HepG2 (cell line): ENCODE measurements at regions not wholly inside any gene's neighbourhood (a gene's known extent, or its start where the extent isn't known, plus 50 kb on each side); places are given as distances from the start of the nearest gene placed in this dataset.

ENCODE experiments used
- ATAC-seq: fragments of 200-7000 bp; cut with Tn5 transposase; 3 replicates; pipeline ENCODE4 v1.9.1; 2020; ENCODE audit warnings: mild to moderate bottlenecking, moderate library complexity
- BruUV-seq: library from RNA; stranded (reverse); fragments of 400-500 nt; replicated peaks from 2 replicates; lab custom pipeline; 2021; lab: Mats Ljungman, UMichigan
- CTCF ChIA-PET: fragments of 300-600 bp; formaldehyde crosslinking; extraction: SDS; loops from one replicate; lab custom pipeline; 2021; ENCODE audit warnings: low total read pairs, inconsistent platforms, low intra/inter-chr PET ratio; lab: Yijun Ruan, JAX
- POLR2A ChIA-PET: fragments of 350-600 bp; sonication (Branson Sonifier 250); formaldehyde crosslinking; loops from one replicate; lab custom pipeline; 2020; ENCODE audit warnings: antibody characterized with exemption, inconsistent platforms; lab: Yijun Ruan, JAX
- DNase-seq: peaks from one replicate; pipeline ENCODE4 v3.0.0-alpha.2; 2015; ENCODE audit warnings: low spot score
- FAIRE-seq: peaks from 3 replicates; lab custom pipeline; 2011; peaks lifted over from hg19 to GRCh38; lab: Jason Lieb, UNC
- H2AFZ ChIP-seq: one replicate; pipeline ENCODE4 v1.6.1; 2011; ENCODE audit warnings: low read length, inconsistent platforms
- H3K27ac ChIP-seq: fragments of 300-600 bp; 3 replicates; pipeline ENCODE4 v1.8.0; 2011; ENCODE audit warnings: mixed run types, mild to moderate bottlenecking, mixed read lengths, low read length, inconsistent platforms; ENCODE audit not compliant: insufficient read depth; ENCODE audit errors: extremely low read length
- H3K27me3 ChIP-seq, 2 experiments: fragments of 200-600 bp in 1 of 2; 2 replicates in 1 of 2; 3 replicates in 1 of 2; pipeline versions ENCODE4 v1.6.0 to v1.8.0; 2011; ENCODE audit warnings: low read length in 2 of 2, mild to moderate bottlenecking in 2 of 2, moderate library complexity in 2 of 2, inconsistent platforms in 1 of 2; ENCODE audit not compliant: insufficient read depth in 2 of 2, control insufficient read depth in 1 of 2
- H3K36me3 ChIP-seq, 2 experiments: fragments of 200-600 bp in 1 of 2; replicated peaks in 1 of 2; 2 replicates in 1 of 2; 3 replicates in 1 of 2; pipeline versions ENCODE4 v1.5.1 to v1.8.0; 2011; ENCODE audit warnings: low read length in 2 of 2, inconsistent platforms in 1 of 2; ENCODE audit not compliant: insufficient read depth in 2 of 2, control insufficient read depth in 1 of 2
- H3K4me1 ChIP-seq: 2 replicates; pipeline ENCODE4 v1.5.1; 2012; ENCODE audit warnings: low read length, inconsistent platforms; ENCODE audit not compliant: insufficient read depth
- H3K4me2 ChIP-seq: 2 replicates; pipeline ENCODE4 v1.6.0; 2011; ENCODE audit warnings: low read depth, low read length, inconsistent platforms
- H3K4me3 ChIP-seq, 3 experiments: fragments of 200-600 bp in 1 of 3; sonication (generic), shearing (Covaris generic) in 1 of 3; replicated peaks in 1 of 3; 2 replicates each; pipeline ENCODE4 v1.5.1; 2011 to 2016; ENCODE audit warnings: low read length in 3 of 3, inconsistent platforms in 2 of 3, low read depth in 2 of 3, mild to moderate bottlenecking in 2 of 3, control low read depth in 1 of 3, mixed read lengths in 1 of 3; ENCODE audit not compliant: insufficient read depth in 1 of 3
- H3K79me2 ChIP-seq: one replicate; pipeline ENCODE4 v1.6.1; 2011; ENCODE audit warnings: low read length, inconsistent platforms; ENCODE audit not compliant: insufficient read depth
- H3K9ac ChIP-seq: 2 replicates; pipeline ENCODE4 v1.6.0; 2011; ENCODE audit warnings: mild to moderate bottlenecking, low read depth, low read length, inconsistent platforms; ENCODE audit not compliant: insufficient read depth
- H3K9me3 ChIP-seq: 2 replicates; pipeline ENCODE4 v1.5.1; 2012; ENCODE audit warnings: mild to moderate bottlenecking, low read length
- H4K20me1 ChIP-seq: 2 replicates; pipeline ENCODE4 v1.6.0; 2011; ENCODE audit warnings: inconsistent platforms, mild to moderate bottlenecking, low read length, moderate library complexity; ENCODE audit not compliant: insufficient read depth
- CEBPB ChIP-seq: IDR thresholded peaks from 2 replicates; pipeline ENCODE4 v1.6.1; 2011; ENCODE audit warnings: low read depth, low read length, improper control_type of control experiment, borderline replicate concordance
- EZH2 ChIP-seq: conservative IDR thresholded peaks from 2 replicates; pipeline ENCODE4 v1.6.1; 2012; ENCODE audit warnings: mild to moderate bottlenecking, low read depth, low read length, moderate library complexity
- ISL2 ChIP-seq: sonication (generic); formaldehyde crosslinking; IDR thresholded peaks from 2 replicates; pipeline ENCODE4 v1.5.0; 2020; ENCODE audit warnings: missing genetic modification reagents
- MBNL3 ChIP-seq: fragments of 250-450 bp; sonication (Bioruptor Pico); conservative IDR thresholded peaks from 2 replicates; pipeline ENCODE4 v1.8.0; 2022; ENCODE audit warnings: mild to moderate bottlenecking, inconsistent platforms
- MED8 ChIP-seq: sonication (generic); formaldehyde crosslinking; IDR thresholded peaks from 2 replicates; pipeline ENCODE4 v1.8.1; 2023; ENCODE audit warnings: mild to moderate bottlenecking, missing genetic modification reagents; ENCODE audit not compliant: insufficient replicate concordance
- MTF2 ChIP-seq: sonication (generic); formaldehyde crosslinking; IDR thresholded peaks from 2 replicates; pipeline ENCODE4 v1.5.0; 2020; ENCODE audit warnings: missing genetic modification reagents, borderline replicate concordance
- NFIC ChIP-seq: IDR thresholded peaks from 2 replicates; pipeline ENCODE4 v1.6.1; 2012; ENCODE audit warnings: mild to moderate bottlenecking, low read length, inconsistent platforms
- PCBP1 ChIP-seq: fragments of 200-400 bp; formaldehyde crosslinking; IDR thresholded peaks from 2 replicates; pipeline ENCODE4 v1.6.1; 2017; ENCODE audit warnings: mild to moderate bottlenecking, low read depth, low read length, borderline replicate concordance
- SNRNP70 ChIP-seq: fragments of 200-400 bp; formaldehyde crosslinking; IDR thresholded peaks from 2 replicates; pipeline ENCODE4 v1.6.1; 2017; ENCODE audit warnings: mild to moderate bottlenecking, low read depth, low read length, moderate library complexity
- YY1 ChIP-seq: IDR thresholded peaks from 2 replicates; pipeline ENCODE4 v1.6.1; 2011; ENCODE audit warnings: low read length, low read depth, moderate library complexity, mild to moderate bottlenecking; ENCODE audit not compliant: insufficient read depth, insufficient replicate concordance
- ZNF83 ChIP-seq: sonication (generic); formaldehyde crosslinking; IDR thresholded peaks from 2 replicates; pipeline ENCODE4 v1.4.0; 2020; ENCODE audit warnings: missing genetic modification reagents, mild to moderate bottlenecking, borderline replicate concordance
- ZSCAN12 ChIP-seq: sonication (generic); formaldehyde crosslinking; IDR thresholded peaks from 2 replicates; pipeline ENCODE4 v1.9.0; 2021; ENCODE audit warnings: mild to moderate bottlenecking, missing genetic modification reagents
- WGBS: methylation state at CpG from one replicate; pipeline ENCODE4 v1.1.6; 2017; ENCODE audit warnings: low lambda C conversion rate; 5-methylcytosine and 5-hydroxymethylcytosine counted together
- in situ Hi-C: cut with HindIII; loops from 2 replicates; pipeline ENCODE4 v1.10.0; 2017; ENCODE audit warnings: low pct_unique_long_range_greater_than_20kb; ENCODE audit not compliant: extremely low pct_ligation_motif_present
- intact Hi-C: fragments of 100-400 bp; cut with micrococcal nuclease; formaldehyde crosslinking; loops from one replicate; pipeline ENCODE4 v1.10.0; 2022; ENCODE audit not compliant: unreplicated experiment
- TF ChIP-seq, protein P1 (sequence below): IDR thresholded peaks from 2 replicates; pipeline ENCODE4 v1.6.1; 2012; ENCODE audit warnings: low read length, improper control_type of control experiment
- TF ChIP-seq, protein P2 (sequence below): sonication (generic); formaldehyde crosslinking; IDR thresholded peaks from 2 replicates; pipeline ENCODE4 v1.5.0; 2020; ENCODE audit warnings: missing genetic modification reagents

DNA sequence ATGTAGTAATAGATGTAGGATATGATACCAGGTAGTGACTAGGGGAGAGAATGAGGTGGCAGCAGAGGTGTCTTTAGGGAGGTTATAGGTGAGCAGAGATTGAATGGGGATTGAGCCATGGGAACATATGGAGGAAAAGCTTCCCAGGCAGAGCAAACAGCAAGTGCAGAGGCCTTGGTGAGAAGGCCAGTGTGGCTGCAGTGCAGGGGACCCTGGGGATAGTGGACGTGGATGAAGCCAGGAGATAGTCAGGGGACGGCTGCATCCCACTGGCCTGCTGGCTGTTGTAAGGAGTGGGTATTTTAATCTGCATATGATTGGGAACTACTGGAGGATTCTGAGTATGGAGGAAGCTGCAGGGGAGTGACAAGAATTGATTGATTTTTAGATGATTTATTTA, 62.7 kb upstream of the TRAK1 start:
- POLR2A ChIA-PET = interaction anchor here (1.2 kb wide), 1 partner anchor 9 kb away, joined by 3 read pairs; no protein-coding TSS in a partner anchor

DNA sequence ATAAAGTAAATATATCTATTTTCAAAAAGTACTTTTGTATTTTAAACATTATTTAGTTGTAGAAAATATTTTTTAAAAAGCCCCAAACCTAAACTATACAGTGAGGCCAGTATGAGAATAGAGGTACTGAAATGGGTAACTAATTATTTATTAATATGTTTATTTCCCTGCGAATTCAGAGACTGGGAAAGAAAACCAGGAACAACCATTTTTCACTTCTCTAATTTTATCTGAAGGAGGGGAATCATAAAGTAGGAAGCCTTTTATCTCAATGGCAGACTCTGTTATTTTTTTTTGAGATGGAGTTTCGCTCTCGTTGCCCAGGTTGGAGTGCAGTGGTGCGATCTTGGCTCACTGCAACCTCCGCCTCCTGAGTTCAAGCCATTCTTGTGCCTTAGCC, 63.6 kb upstream of the TRAK1 start:
- 96% methylated on average over 5 of the region's 5 CpGs for WGBS
- no peak for FAIRE-seq

More for the DNA sequence above, 62.7 kb upstream of the TRAK1 start:
- Histone ChIP-seq H4K20me1 (peaks cover 7% of the 10 kb centered on the region; the same call in 1 of the 2 replicates), H3K9me3 (no peaks in the 10 kb centered on the region), H3K27ac (no peak overlapping the region), H3K4me2 (no peak overlapping the region), H3K4me3 (no peak overlapping the region), H3K36me3 (no peaks in the 10 kb centered on the region), H3K4me1 (peaks cover 60% of the 10 kb centered on the region), H3K27me3 (no peaks in the 10 kb centered on the region), H3K9ac (no peak overlapping the region), H2AFZ (no peak overlapping the region), H3K79me2 (peaks cover 61% of the 10 kb centered on the region)
- intact Hi-C loops (no loop called here), in situ Hi-C loops (no loop called here)
- ATAC-seq = no peak
- CTCF ChIA-PET = no interaction called here
- FAIRE-seq = no peak
- DNase-seq = no peak
- TF ChIP-seq ZSCAN12 (CRISPR knock-in tag) = no peak
- no TSS peak for BruUV-seq
- 87% methylated on average over 2 of the region's 2 CpGs for WGBS

More for the DNA sequence above, 63.6 kb upstream of the TRAK1 start:
- peaks cover 7% of the 10 kb centered on the region; the same call in 1 of the 2 replicates for H4K20me1 ChIP-seq
- no TSS peak for BruUV-seq
- no peak for ATAC-seq
- no peak overlapping the region for H3K4me2 ChIP-seq
- DNase-seq = no peak
- no peak overlapping the region for H2AFZ ChIP-seq
- no peak for TF ChIP-seq MTF2 (CRISPR knock-in tag)
- no peak for TF ChIP-seq ZNF83 (CRISPR knock-in tag)
- TF ChIP-seq, protein P1, sequence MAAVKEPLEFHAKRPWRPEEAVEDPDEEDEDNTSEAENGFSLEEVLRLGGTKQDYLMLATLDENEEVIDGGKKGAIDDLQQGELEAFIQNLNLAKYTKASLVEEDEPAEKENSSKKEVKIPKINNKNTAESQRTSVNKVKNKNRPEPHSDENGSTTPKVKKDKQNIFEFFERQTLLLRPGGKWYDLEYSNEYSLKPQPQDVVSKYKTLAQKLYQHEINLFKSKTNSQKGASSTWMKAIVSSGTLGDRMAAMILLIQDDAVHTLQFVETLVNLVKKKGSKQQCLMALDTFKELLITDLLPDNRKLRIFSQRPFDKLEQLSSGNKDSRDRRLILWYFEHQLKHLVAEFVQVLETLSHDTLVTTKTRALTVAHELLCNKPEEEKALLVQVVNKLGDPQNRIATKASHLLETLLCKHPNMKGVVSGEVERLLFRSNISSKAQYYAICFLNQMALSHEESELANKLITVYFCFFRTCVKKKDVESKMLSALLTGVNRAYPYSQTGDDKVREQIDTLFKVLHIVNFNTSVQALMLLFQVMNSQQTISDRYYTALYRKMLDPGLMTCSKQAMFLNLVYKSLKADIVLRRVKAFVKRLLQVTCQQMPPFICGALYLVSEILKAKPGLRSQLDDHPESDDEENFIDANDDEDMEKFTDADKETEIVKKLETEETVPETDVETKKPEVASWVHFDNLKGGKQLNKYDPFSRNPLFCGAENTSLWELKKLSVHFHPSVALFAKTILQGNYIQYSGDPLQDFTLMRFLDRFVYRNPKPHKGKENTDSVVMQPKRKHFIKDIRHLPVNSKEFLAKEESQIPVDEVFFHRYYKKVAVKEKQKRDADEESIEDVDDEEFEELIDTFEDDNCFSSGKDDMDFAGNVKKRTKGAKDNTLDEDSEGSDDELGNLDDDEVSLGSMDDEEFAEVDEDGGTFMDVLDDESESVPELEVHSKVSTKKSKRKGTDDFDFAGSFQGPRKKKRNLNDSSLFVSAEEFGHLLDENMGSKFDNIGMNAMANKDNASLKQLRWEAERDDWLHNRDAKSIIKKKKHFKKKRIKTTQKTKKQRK = no peak
- no peak for TF ChIP-seq CEBPB
- no peak for TF ChIP-seq SNRNP70
- no peak for TF ChIP-seq MED8
- TF ChIP-seq PCBP1 = no peak
- TF ChIP-seq YY1 = no peak
- TF ChIP-seq, protein P2, sequence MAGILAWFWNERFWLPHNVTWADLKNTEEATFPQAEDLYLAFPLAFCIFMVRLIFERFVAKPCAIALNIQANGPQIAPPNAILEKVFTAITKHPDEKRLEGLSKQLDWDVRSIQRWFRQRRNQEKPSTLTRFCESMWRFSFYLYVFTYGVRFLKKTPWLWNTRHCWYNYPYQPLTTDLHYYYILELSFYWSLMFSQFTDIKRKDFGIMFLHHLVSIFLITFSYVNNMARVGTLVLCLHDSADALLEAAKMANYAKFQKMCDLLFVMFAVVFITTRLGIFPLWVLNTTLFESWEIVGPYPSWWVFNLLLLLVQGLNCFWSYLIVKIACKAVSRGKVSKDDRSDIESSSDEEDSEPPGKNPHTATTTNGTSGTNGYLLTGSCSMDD = no peak
- TF ChIP-seq EZH2 = no peak
- TF ChIP-seq ISL2 = no peak
- TF ChIP-seq NFIC = no peak
- TF ChIP-seq MBNL3 (CRISPR knock-in tag) = no peak
- no peak overlapping the region for H3K4me3 ChIP-seq
- intact Hi-C loops (no loop called here), in situ Hi-C loops (no loop called here)
- no peak overlapping the region for H3K27ac ChIP-seq
- H3K27me3 ChIP-seq = no peaks in the 10 kb centered on the region
- H3K36me3 ChIP-seq = no peaks in the 10 kb centered on the region
- ChIA-PET CTCF (no interaction called here), POLR2A (interaction anchor here (0.9 kb wide), 1 partner anchor 13 kb away, joined by 3 read pairs; no protein-coding TSS in a partner anchor)
- H3K4me1 ChIP-seq = peaks cover 59% of the 10 kb centered on the region
- no peaks in the 10 kb centered on the region for H3K9me3 ChIP-seq
- no peak overlapping the region for H3K9ac ChIP-seq
- peaks cover 63% of the 10 kb centered on the region for H3K79me2 ChIP-seq
